GM12878 (cell line): ENCODE measurements at regions not wholly inside any gene's neighbourhood (a gene's known extent, or its start where the extent isn't known, plus 50 kb on each side); places are given as distances from the start of the nearest gene placed in this dataset.

Experiments used
- ATAC-seq: fragments of 200-7000 bp; cut with Tn5 transposase; 3 replicates; pipeline ENCODE4 v1.9.1; 2020; ENCODE audit warnings: mild to moderate bottlenecking, moderate library complexity
- BruUV-seq: library from RNA; stranded (reverse); fragments of 400-500 nt; replicated peaks from 2 replicates; lab custom pipeline; 2021; lab: Mats Ljungman, UMichigan
- CTCF ChIA-PET: fragments of 300-600 bp; sonication (Branson Sonifier 250); formaldehyde crosslinking; extraction: SDS; loops from one replicate; lab custom pipeline; 2021; ENCODE audit warnings: inconsistent platforms; lab: Yijun Ruan, JAX
- POLR2A ChIA-PET: fragments of 350-600 bp; formaldehyde crosslinking; extraction: SDS; loops from one replicate; lab custom pipeline; 2021; ENCODE audit warnings: inconsistent platforms; lab: Charles Lee
- RAD21 ChIA-PET: fragments of 300-600 bp; sonication (Branson Sonifier 250); formaldehyde crosslinking; loops from one replicate; lab custom pipeline; 2023; ENCODE audit warnings: antibody characterized with exemption; ENCODE audit not compliant: unreplicated experiment; lab: Charles Lee
- SMC1A ChIA-PET: fragments of 300-600 bp; sonication (Branson Sonifier 250); formaldehyde crosslinking; loops from one replicate; lab custom pipeline; 2023; ENCODE audit not compliant: unreplicated experiment, uncharacterized antibody; lab: Charles Lee
- DNase-seq: peaks from one replicate; pipeline ENCODE4 v3.0.0-alpha.2; 2011; ENCODE audit warnings: low read depth, low spot score
- FAIRE-seq: peaks from 3 replicates; lab custom pipeline; 2011; peaks lifted over from hg19 to GRCh38; lab: Jason Lieb, UNC
- H2AFZ ChIP-seq: 2 replicates; pipeline ENCODE4 v1.6.0; 2011; ENCODE audit warnings: low read depth, low read length, control low read depth; ENCODE audit not compliant: control insufficient read depth
- H3K27ac ChIP-seq: 2 replicates; pipeline ENCODE4 v1.5.1; 2011; ENCODE audit warnings: control low read depth; ENCODE audit not compliant: control insufficient read depth, insufficient read depth
- H3K27me3 ChIP-seq, 2 experiments: replicated peaks in 1 of 2; 2 replicates each; pipeline versions ENCODE4 v1.6.0 to v1.6.1; 2011; ENCODE audit warnings: low read length in 1 of 2; ENCODE audit not compliant: control insufficient read depth in 2 of 2, insufficient read depth in 2 of 2
- H3K36me3 ChIP-seq, 2 experiments: 2 replicates each; pipeline ENCODE4 v1.5.1; 2011; ENCODE audit warnings: low read length in 1 of 2; ENCODE audit not compliant: control insufficient read depth in 2 of 2, insufficient read depth in 2 of 2
- H3K4me1 ChIP-seq: 2 replicates; pipeline ENCODE4 v1.6.1; 2011; ENCODE audit warnings: mild to moderate bottlenecking, low read length, moderate library complexity, mixed read lengths; ENCODE audit not compliant: control insufficient read depth, insufficient read depth
- H3K4me2 ChIP-seq: 2 replicates; pipeline ENCODE4 v1.6.0; 2011; ENCODE audit warnings: control low read depth; ENCODE audit not compliant: control insufficient read depth, insufficient read depth
- H3K4me3 ChIP-seq: fragments of 200-600 bp; sonication (generic); 2 replicates; pipeline ENCODE4 v1.5.1; 2016
- H3K79me2 ChIP-seq: 2 replicates; pipeline ENCODE4 v1.6.0; 2011; ENCODE audit warnings: low read length; ENCODE audit not compliant: control insufficient read depth, insufficient read depth
- H3K9ac ChIP-seq: 2 replicates; pipeline ENCODE4 v1.8.0; 2011; ENCODE audit warnings: low read length, control low read depth, mixed read lengths; ENCODE audit not compliant: control insufficient read depth, insufficient read depth
- H3K9me3 ChIP-seq: replicated peaks from 3 replicates; pipeline ENCODE4 v1.5.1; 2011; ENCODE audit warnings: mild to moderate bottlenecking, low read length; ENCODE audit not compliant: control insufficient read depth, insufficient read depth
- H4K20me1 ChIP-seq: 2 replicates; pipeline ENCODE4 v1.6.0; 2011; ENCODE audit not compliant: control insufficient read depth, insufficient read depth
- EED ChIP-seq: sonication (generic); IDR thresholded peaks from 2 replicates; pipeline ENCODE4 v1.6.1; 2016; ENCODE audit warnings: antibody characterized with exemption, low read depth
- HDAC6 ChIP-seq: fragments of 200-600 bp; sonication (generic); IDR thresholded peaks from one replicate; pipeline ENCODE4 v1.8.0; 2017; ENCODE audit warnings: antibody characterized with exemption; ENCODE audit not compliant: unreplicated experiment
- MXI1 ChIP-seq: fragments of 150-350 bp; IDR thresholded peaks from 2 replicates; pipeline ENCODE4 v1.6.1; 2011; ENCODE audit warnings: low read depth, mild to moderate bottlenecking, inconsistent platforms, low read length, improper control_type of control experiment
- MYC ChIP-seq: IDR thresholded peaks from 2 replicates; pipeline ENCODE4 v1.6.1; 2011; ENCODE audit warnings: mild to moderate bottlenecking, low read length, moderate library complexity, inconsistent platforms; ENCODE audit not compliant: insufficient read depth, insufficient replicate concordance, insufficient read length, severe bottlenecking
- NFYB ChIP-seq: IDR thresholded peaks from 2 replicates; pipeline ENCODE4 v1.6.1; 2011; ENCODE audit warnings: low read depth, mild to moderate bottlenecking, low read length, improper control_type of control experiment, moderate library complexity; ENCODE audit not compliant: insufficient read depth
- POLR2AphosphoS2 ChIP-seq: IDR thresholded peaks from 2 replicates; pipeline ENCODE4 v1.6.1; 2011; ENCODE audit warnings: low read depth, mild to moderate bottlenecking, low read length, improper control_type of control experiment, moderate library complexity
- POU2F2 ChIP-seq: IDR thresholded peaks from 3 replicates; pipeline ENCODE4 v1.6.1; 2011; ENCODE audit warnings: low read depth, mild to moderate bottlenecking, low read length, borderline replicate concordance
- RCOR1 ChIP-seq: conservative IDR thresholded peaks from 2 replicates; pipeline ENCODE4 v1.6.1; 2012; ENCODE audit warnings: low read depth, low read length, improper control_type of control experiment
- SMAD5 ChIP-seq: IDR thresholded peaks from 2 replicates; pipeline ENCODE4 v1.6.1; 2016; ENCODE audit warnings: antibody characterized with exemption, low read depth
- SUPT20H ChIP-seq: IDR thresholded peaks from 2 replicates; pipeline ENCODE4 v1.6.1; 2011; ENCODE audit warnings: low read depth, mild to moderate bottlenecking, low read length, moderate library complexity, borderline replicate concordance; ENCODE audit not compliant: control insufficient read depth
- TAF1 ChIP-seq: IDR thresholded peaks from 2 replicates; pipeline ENCODE4 v1.6.1; 2011; ENCODE audit warnings: mild to moderate bottlenecking, low read depth, low read length, borderline replicate concordance
- ZNF207 ChIP-seq: fragments of 450-650 bp; IDR thresholded peaks from 2 replicates; pipeline ENCODE4 v1.6.1; 2014; ENCODE audit warnings: antibody characterized with exemption, mild to moderate bottlenecking, borderline replicate concordance
- WGBS: methylation state at CpG from one replicate; pipeline ENCODE4 v1.1.6; 2016; ENCODE audit warnings: low lambda C conversion rate; ENCODE audit not compliant: insufficient replicate concordance, insufficient coverage; ENCODE audit errors: missing lambda C conversion rate; 5-methylcytosine and 5-hydroxymethylcytosine counted together
- in situ Hi-C: fragments of 300-500 bp; cut with MboI; formaldehyde crosslinking; loops from 9 replicates; pipeline ENCODE4 v1.14.3; 2018; ENCODE audit warnings: mixed read lengths
- intact Hi-C: fragments of 100-400 bp; cut with micrococcal nuclease; formaldehyde crosslinking; loops from one replicate; pipeline ENCODE4 v1.14.2; 2022; ENCODE audit not compliant: unreplicated experiment
- TF ChIP-seq, protein P1 (sequence below): fragments of 450-650 bp; conservative IDR thresholded peaks from 2 replicates; pipeline ENCODE4 v1.6.1; 2017; ENCODE audit warnings: mild to moderate bottlenecking, moderate library complexity
- TF ChIP-seq, protein P2 (sequence below): IDR thresholded peaks from 2 replicates; pipeline ENCODE4 v1.6.1; 2011; ENCODE audit warnings: low read depth, low read length, improper control_type of control experiment, borderline replicate concordance
- TF ChIP-seq, protein P3 (sequence below): IDR thresholded peaks from 2 replicates; pipeline ENCODE4 v1.6.1; 2012; ENCODE audit warnings: low read depth, low read length, improper control_type of control experiment
- TF ChIP-seq, protein P4 (sequence below): fragments of 150-350 bp; IDR thresholded peaks from 2 replicates; pipeline ENCODE4 v1.6.1; 2016; ENCODE audit warnings: low read depth, low read length

DNA sequence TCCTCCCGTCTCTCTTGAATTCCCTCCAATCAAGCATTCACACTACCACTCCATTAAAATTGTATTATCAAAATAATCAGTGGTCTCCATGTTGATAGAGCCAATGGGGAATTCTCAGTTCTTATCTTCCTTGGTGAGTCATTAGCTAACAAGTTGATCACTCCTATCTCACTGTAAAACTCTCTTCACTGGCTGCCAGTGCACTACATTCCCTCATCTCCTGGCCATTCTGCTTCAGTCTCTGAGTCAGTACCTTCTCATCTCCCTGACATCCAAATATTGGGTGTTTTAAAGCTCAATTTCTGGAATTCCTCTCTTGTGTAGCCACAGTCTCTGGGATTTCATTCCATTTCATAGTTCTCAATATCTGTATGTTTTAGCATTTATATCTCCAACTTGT, 175.2 kb downstream of the ALDH1A2 start:
- no peaks in the 10 kb centered on the region for H3K79me2 ChIP-seq
- ChIA-PET SMC1A (no interaction called here), CTCF (interaction anchor here (0.8 to 1.4 kb wide), 2 partner anchors 11 to 29 kb away, joined by 3 to 5 read pairs; no protein-coding TSS in a partner anchor), RAD21 (no interaction called here), POLR2A (no interaction called here)
- no peak overlapping the region for H3K9ac ChIP-seq
- no peaks in the 10 kb centered on the region for H3K9me3 ChIP-seq
- H3K27me3 ChIP-seq, result no peaks in the 10 kb centered on the region; a peak in 1 of 4 replicates
- WGBS, result 0% methylated on average over 1 of the region's 1 CpG
- in situ Hi-C loops, result no loop called here
- no peak for ATAC-seq
- H3K4me1 ChIP-seq, result no peaks in the 10 kb centered on the region
- no peak for FAIRE-seq
- no peak overlapping the region for H3K4me3 ChIP-seq
- intact Hi-C loops, result no loop called here
- H2AFZ ChIP-seq, result no peak overlapping the region
- H3K4me2 ChIP-seq, result no peak overlapping the region
- H3K27ac ChIP-seq, result no peak overlapping the region
- H4K20me1 ChIP-seq, result no peaks in the 10 kb centered on the region
- DNase-seq, result no peak
- BruUV-seq, result no TSS peak
- no peaks in the 10 kb centered on the region for H3K36me3 ChIP-seq
- TF ChIP-seq, protein P1, sequence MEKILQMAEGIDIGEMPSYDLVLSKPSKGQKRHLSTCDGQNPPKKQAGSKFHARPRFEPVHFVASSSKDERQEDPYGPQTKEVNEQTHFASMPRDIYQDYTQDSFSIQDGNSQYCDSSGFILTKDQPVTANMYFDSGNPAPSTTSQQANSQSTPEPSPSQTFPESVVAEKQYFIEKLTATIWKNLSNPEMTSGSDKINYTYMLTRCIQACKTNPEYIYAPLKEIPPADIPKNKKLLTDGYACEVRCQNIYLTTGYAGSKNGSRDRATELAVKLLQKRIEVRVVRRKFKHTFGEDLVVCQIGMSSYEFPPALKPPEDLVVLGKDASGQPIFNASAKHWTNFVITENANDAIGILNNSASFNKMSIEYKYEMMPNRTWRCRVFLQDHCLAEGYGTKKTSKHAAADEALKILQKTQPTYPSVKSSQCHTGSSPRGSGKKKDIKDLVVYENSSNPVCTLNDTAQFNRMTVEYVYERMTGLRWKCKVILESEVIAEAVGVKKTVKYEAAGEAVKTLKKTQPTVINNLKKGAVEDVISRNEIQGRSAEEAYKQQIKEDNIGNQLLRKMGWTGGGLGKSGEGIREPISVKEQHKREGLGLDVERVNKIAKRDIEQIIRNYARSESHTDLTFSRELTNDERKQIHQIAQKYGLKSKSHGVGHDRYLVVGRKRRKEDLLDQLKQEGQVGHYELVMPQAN, result no peak
- TF ChIP-seq MXI1 (no peak), SMAD5 (no peak), TAF1 (no peak), POLR2AphosphoS2 (no peak), RCOR1 (no peak), HDAC6 (no peak), EED (no peak), MYC (no peak), POU2F2 (no peak), SUPT20H (no peak), NFYB (no peak), ZNF207 (no peak)
- TF ChIP-seq, protein P2, sequence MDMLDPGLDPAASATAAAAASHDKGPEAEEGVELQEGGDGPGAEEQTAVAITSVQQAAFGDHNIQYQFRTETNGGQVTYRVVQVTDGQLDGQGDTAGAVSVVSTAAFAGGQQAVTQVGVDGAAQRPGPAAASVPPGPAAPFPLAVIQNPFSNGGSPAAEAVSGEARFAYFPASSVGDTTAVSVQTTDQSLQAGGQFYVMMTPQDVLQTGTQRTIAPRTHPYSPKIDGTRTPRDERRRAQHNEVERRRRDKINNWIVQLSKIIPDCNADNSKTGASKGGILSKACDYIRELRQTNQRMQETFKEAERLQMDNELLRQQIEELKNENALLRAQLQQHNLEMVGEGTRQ, result no peak
- TF ChIP-seq, protein P3, sequence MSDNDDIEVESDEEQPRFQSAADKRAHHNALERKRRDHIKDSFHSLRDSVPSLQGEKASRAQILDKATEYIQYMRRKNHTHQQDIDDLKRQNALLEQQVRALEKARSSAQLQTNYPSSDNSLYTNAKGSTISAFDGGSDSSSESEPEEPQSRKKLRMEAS, result no peak
- TF ChIP-seq, protein P4, sequence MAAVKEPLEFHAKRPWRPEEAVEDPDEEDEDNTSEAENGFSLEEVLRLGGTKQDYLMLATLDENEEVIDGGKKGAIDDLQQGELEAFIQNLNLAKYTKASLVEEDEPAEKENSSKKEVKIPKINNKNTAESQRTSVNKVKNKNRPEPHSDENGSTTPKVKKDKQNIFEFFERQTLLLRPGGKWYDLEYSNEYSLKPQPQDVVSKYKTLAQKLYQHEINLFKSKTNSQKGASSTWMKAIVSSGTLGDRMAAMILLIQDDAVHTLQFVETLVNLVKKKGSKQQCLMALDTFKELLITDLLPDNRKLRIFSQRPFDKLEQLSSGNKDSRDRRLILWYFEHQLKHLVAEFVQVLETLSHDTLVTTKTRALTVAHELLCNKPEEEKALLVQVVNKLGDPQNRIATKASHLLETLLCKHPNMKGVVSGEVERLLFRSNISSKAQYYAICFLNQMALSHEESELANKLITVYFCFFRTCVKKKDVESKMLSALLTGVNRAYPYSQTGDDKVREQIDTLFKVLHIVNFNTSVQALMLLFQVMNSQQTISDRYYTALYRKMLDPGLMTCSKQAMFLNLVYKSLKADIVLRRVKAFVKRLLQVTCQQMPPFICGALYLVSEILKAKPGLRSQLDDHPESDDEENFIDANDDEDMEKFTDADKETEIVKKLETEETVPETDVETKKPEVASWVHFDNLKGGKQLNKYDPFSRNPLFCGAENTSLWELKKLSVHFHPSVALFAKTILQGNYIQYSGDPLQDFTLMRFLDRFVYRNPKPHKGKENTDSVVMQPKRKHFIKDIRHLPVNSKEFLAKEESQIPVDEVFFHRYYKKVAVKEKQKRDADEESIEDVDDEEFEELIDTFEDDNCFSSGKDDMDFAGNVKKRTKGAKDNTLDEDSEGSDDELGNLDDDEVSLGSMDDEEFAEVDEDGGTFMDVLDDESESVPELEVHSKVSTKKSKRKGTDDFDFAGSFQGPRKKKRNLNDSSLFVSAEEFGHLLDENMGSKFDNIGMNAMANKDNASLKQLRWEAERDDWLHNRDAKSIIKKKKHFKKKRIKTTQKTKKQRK, result no peak
